ENCODE measurements at regions not wholly inside any gene's neighbourhood (a gene's known extent, or its start where the extent isn't known, plus 50 kb on each side); places are given as distances from the start of the nearest gene placed in this dataset.

DNA sequence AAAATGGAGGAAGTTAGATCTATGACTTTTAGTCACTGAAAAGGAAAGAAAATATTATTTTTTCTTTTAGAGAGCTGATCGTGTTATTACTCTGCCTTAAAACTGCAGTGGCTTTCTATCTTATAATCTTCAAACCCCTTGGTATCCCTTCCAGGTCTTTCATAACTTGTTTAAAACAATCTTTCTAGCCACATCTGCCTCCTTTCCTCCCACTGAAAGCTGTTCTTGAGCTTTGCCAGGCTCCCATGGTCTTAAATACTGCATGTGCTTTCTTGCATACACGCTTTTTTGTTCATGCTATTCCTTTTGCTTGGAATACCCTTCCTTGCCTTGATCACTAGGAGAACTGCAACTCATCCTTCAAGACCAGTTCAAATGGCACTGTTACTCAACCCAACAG is 65.9 kb upstream of the GADD45A start:
- POLR2A ChIA-PET: no interaction called here
- Histone ChIP-seq H2AFZ (ENCODE audit: insufficient read depth, low read depth, low read length, poor library complexity, severe bottlenecking) (no peak overlapping the region), H3K9me3 (ENCODE audit: control extremely low read depth in 1 of 3, control insufficient read depth in 2 of 3, insufficient read depth in 1 of 3, low read length in 2 of 3) (no peaks in the 10 kb centered on the region), H3K27me3 (replicated peaks in 1 of 4; ENCODE audit: control extremely low read depth in 1 of 4, control insufficient read depth in 3 of 4, insufficient read depth in 4 of 4, low read length in 3 of 4) (no peaks in the 10 kb centered on the region), H3K4me1 (ENCODE audit: control insufficient read depth in 2 of 2, insufficient read depth in 2 of 2, low read length in 2 of 2) (no peaks in the 10 kb centered on the region), H3K4me2 (replicated peaks; ENCODE audit: low read depth, low read length, poor library complexity, severe bottlenecking) (no peak overlapping the region), H4K20me1 (ENCODE audit: control insufficient read depth, insufficient read depth, low read length, poor library complexity, severe bottlenecking) (no peaks in the 10 kb centered on the region), H3K36me3 (replicated peaks in 1 of 2; ENCODE audit: control extremely low read depth in 1 of 2, control insufficient read depth in 1 of 2, extremely low read depth in 1 of 2, insufficient read depth in 2 of 2, low read length in 1 of 2) (no peaks in the 10 kb centered on the region), H3K27ac (ENCODE audit: low read length in 2 of 2) (no peak overlapping the region), H3K79me2 (ENCODE audit: control insufficient read depth, insufficient read depth, low read length) (no peaks in the 10 kb centered on the region), H3K9ac (ENCODE audit: low read length) (no peak overlapping the region), H3K4me3 (ENCODE audit: control extremely low read depth in 1 of 5, extremely low read depth in 1 of 5, insufficient read depth in 1 of 5, low read depth in 2 of 5, low read length in 4 of 5) (no peak overlapping the region)
- TF ChIP-seq EZH2 (IDR thresholded peaks at IDR 0.05; ENCODE audit: borderline replicate concordance, insufficient read depth, low read depth, low read length, poor library complexity, severe bottlenecking) (no peak), CTCF (IDR thresholded peaks at IDR 0.05) (no peak)
- Mint-ChIP-seq H3K4me1 (no peaks in the 10 kb centered on the region), H3K9me3 (ENCODE audit: insufficient read depth) (no peaks in the 10 kb centered on the region), H3K27ac (no peak overlapping the region), H3K4me3 (no peak overlapping the region), H3K27me3 (peaks cover 9% of the 10 kb centered on the region)
- WGBS (ENCODE audit: insufficient coverage): 79% methylated on average over 2 of the region's 2 CpGs
- intact Hi-C loops (cut with micrococcal nuclease): no loop called here
- CTCF ChIA-PET: no interaction called here
- DNase-seq: no peak
- ATAC-seq (ENCODE audit: low read depth): no peak

- Mint-ChIP-seq H3K27ac (no peak overlapping the region), H3K9me3 (ENCODE audit: insufficient read depth) (peaks cover 2% of the 10 kb centered on the region), H3K4me3 (no peak overlapping the region), H3K27me3 (peaks cover 18% of the 10 kb centered on the region), H3K4me1 (no peaks in the 10 kb centered on the region)
- H3K4me3 ChIP-seq (ENCODE audit: control extremely low read depth in 1 of 5, extremely low read depth in 1 of 5, insufficient read depth in 1 of 5, low read depth in 2 of 5, low read length in 4 of 5): no peak overlapping the region
- POLR2A ChIA-PET: no interaction called here
- CTCF ChIA-PET: interaction anchor here (3.3 kb wide), 1 partner anchor 136 kb away, joined by 10 read pairs; no protein-coding TSS in a partner anchor
- H2AFZ ChIP-seq (ENCODE audit: insufficient read depth, low read depth, low read length, poor library complexity, severe bottlenecking): no peak overlapping the region
- no peaks in the 10 kb centered on the region for H3K36me3 ChIP-seq (replicated peaks in 1 of 2; ENCODE audit: control extremely low read depth in 1 of 2, control insufficient read depth in 1 of 2, extremely low read depth in 1 of 2, insufficient read depth in 2 of 2, low read length in 1 of 2)
- H3K79me2 ChIP-seq (ENCODE audit: control insufficient read depth, insufficient read depth, low read length): no peaks in the 10 kb centered on the region
- ATAC-seq (ENCODE audit: low read depth): no peak
- H3K9ac ChIP-seq (ENCODE audit: low read length): no peak overlapping the region
- H4K20me1 ChIP-seq (ENCODE audit: control insufficient read depth, insufficient read depth, low read length, poor library complexity, severe bottlenecking): no peaks in the 10 kb centered on the region
- intact Hi-C loops (cut with micrococcal nuclease): no loop called here
- H3K27ac ChIP-seq (ENCODE audit: low read length in 2 of 2): no peak overlapping the region
- TF ChIP-seq CTCF (IDR thresholded peaks at IDR 0.05) (no peak), EZH2 (IDR thresholded peaks at IDR 0.05; ENCODE audit: borderline replicate concordance, insufficient read depth, low read depth, low read length, poor library complexity, severe bottlenecking) (no peak)
- 67% methylated on average over 1 of the region's 3 CpGs for WGBS (ENCODE audit: insufficient coverage)
- no peaks in the 10 kb centered on the region for H3K4me1 ChIP-seq (ENCODE audit: control insufficient read depth in 2 of 2, insufficient read depth in 2 of 2, low read length in 2 of 2)
- H3K9me3 ChIP-seq (ENCODE audit: control extremely low read depth in 1 of 3, control insufficient read depth in 2 of 3, insufficient read depth in 1 of 3, low read length in 2 of 3): no peaks in the 10 kb centered on the region
- no peaks in the 10 kb centered on the region for H3K27me3 ChIP-seq (replicated peaks in 1 of 4; ENCODE audit: control extremely low read depth in 1 of 4, control insufficient read depth in 3 of 4, insufficient read depth in 4 of 4, low read length in 3 of 4)
- no peak for DNase-seq
- no peak overlapping the region for H3K4me2 ChIP-seq (replicated peaks; ENCODE audit: low read depth, low read length, poor library complexity, severe bottlenecking)
Measured at GRCh38 chr1:67623906-67624305, 61.1 kb upstream of the GADD45A start.
